Transverse colon (tissue), 4 donors: ENCODE measurements at regions not wholly inside any gene's neighbourhood (a gene's known extent, or its start where the extent isn't known, plus 50 kb on each side); places are given as distances from the start of the nearest gene placed in this dataset.

Experiments used
- DNase-seq: peaks from one replicate; pipeline ENCODE4 v3.0.0-alpha.2; 2019
- H3K27ac ChIP-seq, 4 donors: fragments of 200-600 bp; sonication (generic); 2 replicates each; pipeline ENCODE4 v1.5.1; 2016 to 2018; ENCODE audit warnings: inconsistent platforms in 4 of 4
- H3K27me3 ChIP-seq: fragments of 200-600 bp; sonication (generic); 2 replicates; pipeline ENCODE4 v1.5.1; 2017; ENCODE audit warnings: inconsistent platforms
- H3K36me3 ChIP-seq, 4 donors: fragments of 200-600 bp; sonication (generic); 2 replicates each; pipeline ENCODE4 v1.5.1; 2017 to 2019; ENCODE audit warnings: inconsistent platforms in 4 of 4
- H3K4me1 ChIP-seq, 4 donors: fragments of 200-600 bp; sonication (generic); 2 replicates each; pipeline ENCODE4 v1.5.1; 2017 to 2020; ENCODE audit warnings: inconsistent platforms in 4 of 4
- H3K4me3 ChIP-seq, 4 donors: fragments of 200-600 bp; sonication (generic); 1 replicate in 1 of 4; 2 replicates in 3 of 4; pipeline versions ENCODE4 v1.5.1 to v1.6.1; 2017 to 2019; ENCODE audit warnings: inconsistent platforms in 4 of 4
- H3K9me3 ChIP-seq, 2 donors: fragments of 200-600 bp; sonication (generic); 2 replicates each; pipeline ENCODE4 v1.5.1; 2017 to 2019; ENCODE audit warnings: inconsistent platforms in 2 of 2
- EP300 ChIP-seq: sonication (generic); formaldehyde crosslinking; IDR thresholded peaks from one replicate; pipeline ENCODE4 v1.6.1; 2017; ENCODE audit warnings: antibody characterized with exemption, low read depth
- POLR2A ChIP-seq: fragments of 450-650 bp; IDR thresholded peaks from one replicate; pipeline ENCODE4 v1.6.1; 2016; ENCODE audit warnings: antibody characterized with exemption, mild to moderate bottlenecking, moderate library complexity
- POLR2AphosphoS5 ChIP-seq, 3 donors: sonication (generic); formaldehyde crosslinking; IDR thresholded peaks; one replicate each; pipeline ENCODE4 v1.6.1; 2016; ENCODE audit warnings: antibody characterized with exemption in 3 of 3
- WGBS, 2 donors: methylation state at CpG; one replicate each; pipeline ENCODE4 v1.1.5; 2018; ENCODE audit warnings: low coverage in 1 of 2; 5-methylcytosine and 5-hydroxymethylcytosine counted together
- in situ Hi-C, 4 donors: fragments of 200-750 bp; cut with MboI; loops; one replicate each; pipeline versions ENCODE4 v1.15.0 to v1.15.1; 2017; ENCODE audit warnings: low sequenced_read_pairs in 3 of 4, low pct_ligation_motif_present in 1 of 4, low pct_unique_long_range_greater_than_20kb in 1 of 4
- intact Hi-C: fragments of 100-400 bp; cut with DNase I; formaldehyde crosslinking; loops from one replicate; pipeline ENCODE4 v1.15.1; 2023; ENCODE audit warnings: low total_unique reads
- TF ChIP-seq, protein P1 (sequence below), 5 experiments: fragments of 200-600 bp in 3 of 5; fragments of 450-650 bp in 2 of 5; sonication (generic) in 3 of 5; IDR thresholded peaks; 1 replicate in 2 of 5; 2 replicates in 3 of 5; pipeline ENCODE4 v1.5.1; 2016 to 2017; ENCODE audit warnings: antibody characterized with exemption in 5 of 5, inconsistent platforms in 3 of 5, mild to moderate bottlenecking in 2 of 5, moderate library complexity in 1 of 5

DNA sequence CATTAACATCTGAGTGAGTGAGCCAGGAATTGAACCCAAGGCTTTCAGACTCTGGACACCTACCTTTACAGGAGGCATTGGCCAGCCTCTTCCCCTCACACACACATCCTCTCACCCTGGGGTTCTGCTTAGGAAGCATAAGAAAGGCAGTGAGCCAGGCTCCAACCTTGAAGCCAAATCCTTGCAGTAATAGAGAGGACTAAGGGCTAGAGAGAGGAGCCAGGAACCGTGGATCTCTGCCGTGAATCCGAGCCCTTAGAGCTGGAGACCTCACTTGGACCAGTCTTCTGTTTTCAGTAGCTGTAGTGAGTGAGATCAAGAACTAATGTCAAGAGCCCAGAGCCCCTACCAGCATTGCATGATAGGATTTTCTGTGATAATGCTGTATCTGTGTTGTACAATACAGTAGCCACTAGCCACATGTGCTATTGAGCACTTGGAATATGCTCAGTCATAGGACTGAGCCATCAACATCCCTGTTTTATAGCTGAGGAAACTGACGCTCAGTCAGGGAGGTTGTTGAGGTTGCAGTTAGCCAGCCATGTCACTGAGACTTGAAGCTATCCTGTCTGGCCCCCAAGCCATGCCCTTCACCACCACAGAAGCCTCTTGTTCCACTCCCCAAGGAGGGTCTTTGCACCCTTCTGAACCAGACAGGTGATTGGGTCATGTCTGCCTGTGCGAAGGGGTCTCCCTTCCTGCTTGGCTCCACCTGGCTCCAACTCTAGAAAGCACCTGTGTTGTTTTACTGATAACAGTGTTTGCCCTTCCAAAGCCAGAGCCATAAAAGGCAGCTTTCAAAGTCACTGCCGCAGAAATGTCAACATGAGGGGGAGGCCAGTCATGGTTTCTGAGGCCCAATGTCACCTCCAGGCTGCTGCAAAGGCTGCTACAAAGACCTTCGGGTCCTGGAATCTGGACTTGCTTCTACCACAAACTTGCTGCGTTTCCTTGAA is 101.1 kb upstream of the JUN start:
- 35% methylated on average over 8 of the region's 8 CpGs; no CpG with 5 or more reads in 1 of the 2 donors for WGBS, 2 donors
- no peaks in the 10 kb centered on the region for H3K36me3 ChIP-seq
- peak; percentile 81 for DNase-seq
- TF ChIP-seq POLR2A = no peak
- peak; percentile 25 for TF ChIP-seq EP300
- TF ChIP-seq POLR2AphosphoS5 (IDR thresholded peaks at IDR 0.05) = peak; percentile 22 to 75 (median 70)
- H3K27ac ChIP-seq = peak overlapping the region; percentile 49 to 75 (median 65)
- in situ Hi-C loops = loop anchor here in 1 of 4 donors (10.0 kb wide), 1 partner anchor 100 kb away; the partner anchor contains the start of gene JUN
- no peak overlapping the region for H3K4me3 ChIP-seq
- intact Hi-C loops = no loop called here
- no peaks in the 10 kb centered on the region for H3K9me3 ChIP-seq
- peaks cover 12 to 54% (median 40%) of the 10 kb centered on the region in 4 donors for H3K4me1 ChIP-seq
- H3K27me3 ChIP-seq = no peaks in the 10 kb centered on the region

DNA sequence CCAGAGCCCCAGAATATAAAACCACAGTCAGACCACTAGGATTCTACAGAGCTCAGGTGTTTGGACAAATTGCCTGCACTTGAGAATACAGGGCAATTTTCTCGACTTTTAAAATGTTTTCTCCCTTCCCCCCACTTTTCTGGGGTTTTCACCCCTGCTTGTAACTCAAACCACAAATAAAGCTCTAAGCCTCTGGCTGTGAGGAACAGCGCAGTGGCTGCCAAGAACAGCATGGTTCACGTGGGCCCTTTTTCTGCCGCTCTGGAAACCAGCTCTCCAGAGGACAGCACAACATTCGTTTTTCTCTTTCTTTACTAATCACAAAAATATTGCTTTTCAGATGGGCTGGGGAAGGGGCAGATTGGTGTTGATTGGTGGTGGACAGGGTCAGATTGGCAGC is 102.2 kb upstream of the JUN start:
- H3K27me3 ChIP-seq = no peaks in the 10 kb centered on the region
- WGBS, 2 donors = 37 to 51% methylated on average over 2 to 5 of the region's 5 CpGs
- in situ Hi-C loops (loop anchor here in 1 of 4 donors (10.0 kb wide), 1 partner anchor 101 kb away; the partner anchor contains the start of gene JUN), intact Hi-C loops (no loop called here)
- H3K9me3 ChIP-seq = no peaks in the 10 kb centered on the region
- H3K27ac ChIP-seq = peak overlapping the region; percentile 49 to 75 (median 65)
- H3K4me3 ChIP-seq = no peak overlapping the region
- no peak for DNase-seq
- TF ChIP-seq, protein P1, sequence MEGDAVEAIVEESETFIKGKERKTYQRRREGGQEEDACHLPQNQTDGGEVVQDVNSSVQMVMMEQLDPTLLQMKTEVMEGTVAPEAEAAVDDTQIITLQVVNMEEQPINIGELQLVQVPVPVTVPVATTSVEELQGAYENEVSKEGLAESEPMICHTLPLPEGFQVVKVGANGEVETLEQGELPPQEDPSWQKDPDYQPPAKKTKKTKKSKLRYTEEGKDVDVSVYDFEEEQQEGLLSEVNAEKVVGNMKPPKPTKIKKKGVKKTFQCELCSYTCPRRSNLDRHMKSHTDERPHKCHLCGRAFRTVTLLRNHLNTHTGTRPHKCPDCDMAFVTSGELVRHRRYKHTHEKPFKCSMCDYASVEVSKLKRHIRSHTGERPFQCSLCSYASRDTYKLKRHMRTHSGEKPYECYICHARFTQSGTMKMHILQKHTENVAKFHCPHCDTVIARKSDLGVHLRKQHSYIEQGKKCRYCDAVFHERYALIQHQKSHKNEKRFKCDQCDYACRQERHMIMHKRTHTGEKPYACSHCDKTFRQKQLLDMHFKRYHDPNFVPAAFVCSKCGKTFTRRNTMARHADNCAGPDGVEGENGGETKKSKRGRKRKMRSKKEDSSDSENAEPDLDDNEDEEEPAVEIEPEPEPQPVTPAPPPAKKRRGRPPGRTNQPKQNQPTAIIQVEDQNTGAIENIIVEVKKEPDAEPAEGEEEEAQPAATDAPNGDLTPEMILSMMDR (IDR thresholded peaks at IDR 0.05) = no peak
- no peak for TF ChIP-seq POLR2A
- no peak for TF ChIP-seq POLR2AphosphoS5 (IDR thresholded peaks at IDR 0.05)
- peaks cover 12 to 52% (median 40%) of the 10 kb centered on the region in 4 donors for H3K4me1 ChIP-seq
- H3K36me3 ChIP-seq = no peaks in the 10 kb centered on the region

DNA sequence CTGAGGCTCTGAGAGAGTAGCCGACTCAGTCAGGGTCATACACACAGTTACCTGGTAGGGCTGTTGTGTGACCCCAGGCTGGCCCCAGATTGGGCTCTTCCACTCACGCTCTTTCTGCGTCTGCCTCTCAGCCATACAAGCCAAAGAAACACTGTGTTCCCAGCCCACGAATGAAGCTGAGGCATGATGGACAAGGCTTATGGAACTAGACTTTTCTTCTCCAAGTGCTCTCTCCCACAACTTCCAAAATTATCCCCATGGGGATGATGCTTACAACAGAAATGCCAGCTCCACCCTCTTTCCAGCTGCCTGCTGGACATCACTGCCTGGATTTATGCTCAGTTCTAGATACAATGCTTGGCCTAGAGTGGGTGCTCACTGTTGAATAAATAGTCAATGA is 102.8 kb upstream of the JUN start:
- Histone ChIP-seq H3K27ac (peak overlapping the region; percentile 49 to 75 (median 65)), H3K36me3 (no peaks in the 10 kb centered on the region), H3K9me3 (no peaks in the 10 kb centered on the region), H3K27me3 (no peaks in the 10 kb centered on the region), H3K4me3 (no peak overlapping the region), H3K4me1 (peaks cover 12 to 49% (median 40%) of the 10 kb centered on the region in 4 donors)
- no peak for DNase-seq
- intact Hi-C loops (no loop called here), in situ Hi-C loops (loop anchor here in 1 of 4 donors (10.0 kb wide), 1 partner anchor 102 kb away; the partner anchor contains the start of gene JUN)
- TF ChIP-seq POLR2AphosphoS5 (IDR thresholded peaks at IDR 0.05) (no peak), POLR2A (no peak), EP300 (no peak)
- TF ChIP-seq, protein P1 (IDR thresholded peaks at IDR 0.05) = no peak
- 83% methylated on average over 4 of the region's 4 CpGs; no CpG with 5 or more reads in 1 of the 2 donors for WGBS, 2 donors

DNA sequence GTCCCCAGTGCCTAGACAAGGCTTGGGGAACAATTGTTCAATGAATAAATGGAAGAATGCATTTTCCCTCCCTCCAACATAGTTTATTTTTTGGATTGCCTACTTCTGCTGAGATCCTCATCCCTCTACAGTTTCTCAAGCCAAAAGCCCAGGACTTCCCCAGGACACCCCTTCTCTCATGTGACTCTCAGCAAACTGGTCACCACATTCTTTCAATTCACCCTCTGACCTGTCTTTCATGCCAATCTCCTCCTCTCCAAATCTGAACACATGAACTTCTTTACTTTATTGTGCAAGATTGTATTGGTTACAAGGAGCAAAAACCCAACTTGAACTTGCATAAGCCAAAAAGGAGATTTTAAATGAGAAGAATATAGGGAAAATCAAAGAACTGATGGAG is 103.2 kb upstream of the JUN start:
- H3K36me3 ChIP-seq = no peaks in the 10 kb centered on the region
- TF ChIP-seq POLR2AphosphoS5 (IDR thresholded peaks at IDR 0.05) (no peak), POLR2A (no peak)
- no peaks in the 10 kb centered on the region for H3K27me3 ChIP-seq
- peak overlapping the region in 3 of 4 donors; percentile 49 to 75 (median 58) for H3K27ac ChIP-seq
- H3K4me1 ChIP-seq = peaks cover 8 to 49% (median 37%) of the 10 kb centered on the region in 4 donors
- H3K4me3 ChIP-seq = no peak overlapping the region
- no peaks in the 10 kb centered on the region for H3K9me3 ChIP-seq
- no peak for DNase-seq
- intact Hi-C loops (no loop called here), in situ Hi-C loops (loop anchor here in 1 of 4 donors (10.0 kb wide), 1 partner anchor 102 kb away; the partner anchor contains the start of gene JUN)

DNA sequence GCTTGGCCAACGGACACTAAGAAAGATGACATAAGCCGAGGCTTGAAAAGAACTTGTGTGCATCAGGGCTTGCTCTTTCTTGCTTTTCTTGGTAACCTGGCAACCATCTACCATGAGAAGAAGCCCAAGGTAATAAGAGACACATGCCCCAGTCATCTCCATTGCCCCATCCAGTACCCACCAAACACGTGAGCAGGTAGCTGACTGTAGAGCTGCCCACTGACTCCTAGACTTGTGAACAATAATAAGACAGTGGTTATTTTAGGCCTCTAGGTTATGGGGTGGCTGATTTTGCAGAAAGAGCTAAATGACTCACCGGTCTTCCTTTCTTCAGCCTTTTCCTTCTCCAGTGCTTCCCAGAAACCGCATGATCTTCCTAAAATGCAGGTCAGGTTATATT is 105.0 kb upstream of the JUN start:
- Histone ChIP-seq H3K36me3 (no peaks in the 10 kb centered on the region), H3K4me3 (no peak overlapping the region), H3K9me3 (no peaks in the 10 kb centered on the region), H3K27me3 (no peaks in the 10 kb centered on the region), H3K27ac (no peak overlapping the region), H3K4me1 (peaks cover 7 to 46% (median 31%) of the 10 kb centered on the region in 4 donors)
- in situ Hi-C loops (loop anchor here in 1 of 4 donors (10.0 kb wide), 1 partner anchor 104 kb away; the partner anchor contains the start of gene JUN), intact Hi-C loops (no loop called here)
- 88 to 96% methylated on average over 3 to 5 of the region's 5 CpGs for WGBS, 2 donors
- no peak for DNase-seq
- TF ChIP-seq POLR2A = no peak
- TF ChIP-seq EP300 = no peak
- TF ChIP-seq, protein P1 (IDR thresholded peaks at IDR 0.05) = no peak
- TF ChIP-seq POLR2AphosphoS5 (IDR thresholded peaks at IDR 0.05) = no peak
